ENCODE measurements at regions not wholly inside any gene's neighbourhood (a gene's known extent, or its start where the extent isn't known, plus 50 kb on each side); places are given as distances from the start of the nearest gene placed in this dataset.

DNA sequence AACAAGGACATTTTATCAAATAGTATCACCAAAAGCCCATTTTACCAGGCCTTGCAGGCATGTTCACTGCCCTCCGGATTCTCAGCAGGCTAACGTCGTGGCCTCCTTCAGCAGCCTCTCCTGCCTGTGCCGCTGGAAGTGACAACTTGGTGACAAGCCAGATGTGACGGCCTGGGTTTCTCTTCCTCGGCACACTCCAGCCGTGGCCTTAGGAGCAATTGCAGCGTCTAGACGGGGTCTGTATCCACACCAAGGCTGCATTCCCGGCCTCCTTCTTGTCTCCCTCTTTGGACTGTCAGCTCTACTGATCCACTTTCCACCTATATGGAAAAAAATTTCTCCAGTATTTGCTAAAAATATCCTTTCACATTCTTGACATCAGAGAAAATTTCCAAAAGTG lies 145.3 kb upstream of the MGMT start (continued):
- TF ChIP-seq, protein P1, sequence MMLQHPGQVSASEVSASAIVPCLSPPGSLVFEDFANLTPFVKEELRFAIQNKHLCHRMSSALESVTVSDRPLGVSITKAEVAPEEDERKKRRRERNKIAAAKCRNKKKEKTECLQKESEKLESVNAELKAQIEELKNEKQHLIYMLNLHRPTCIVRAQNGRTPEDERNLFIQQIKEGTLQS (IDR thresholded peaks at IDR 0.05), result no peak
- TF ChIP-seq ELF1 (IDR thresholded peaks at IDR 0.05; ENCODE audit: borderline replicate concordance, low read depth), result no peak
- TF ChIP-seq ZFX (IDR thresholded peaks at IDR 0.05), result no peak
- TF ChIP-seq YY1 (IDR thresholded peaks at IDR 0.05; ENCODE audit: extremely low read depth, insufficient replicate concordance, low read depth, low read length), result no peak

DNA sequence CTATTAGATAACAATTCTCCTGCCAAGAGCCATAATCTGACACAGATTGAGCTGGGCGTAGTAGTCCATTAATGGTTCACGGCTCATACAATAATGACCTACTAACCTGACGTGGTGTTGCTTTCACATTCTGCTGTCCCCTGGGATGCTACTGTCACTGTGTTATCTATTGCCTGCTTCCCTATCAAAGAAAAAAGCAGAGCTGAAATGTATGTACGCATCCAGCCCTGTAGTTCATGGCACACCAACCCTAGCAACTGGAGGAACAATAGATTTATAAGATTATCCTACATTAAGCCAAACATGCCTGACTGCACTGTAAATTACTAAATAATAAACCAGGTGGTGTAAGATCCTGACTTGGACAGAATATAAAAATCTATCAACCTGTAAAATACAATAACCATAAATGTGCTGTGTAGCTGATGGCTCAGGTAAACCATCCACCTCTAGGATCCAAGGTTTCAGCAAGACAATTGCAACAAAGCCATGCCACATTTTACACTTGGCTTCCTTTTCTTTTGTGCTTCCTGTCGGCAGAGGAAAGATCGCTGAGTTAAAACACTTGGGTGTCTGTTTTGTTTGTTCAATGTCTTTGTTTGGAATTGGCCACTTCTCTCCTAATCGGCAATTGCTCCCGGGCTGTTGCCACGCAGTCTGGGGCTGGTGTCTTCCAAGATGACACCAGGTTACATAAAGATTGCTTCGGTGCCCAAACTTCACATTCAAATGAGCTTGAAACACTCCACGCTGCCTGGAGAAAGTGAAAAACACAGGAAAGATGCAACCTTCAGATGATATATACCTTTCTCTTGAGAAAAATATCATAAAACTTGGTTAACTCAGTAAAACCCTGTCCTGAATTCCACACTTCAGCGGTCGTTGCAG lies 143.9 kb upstream of the MGMT start:
- Histone ChIP-seq H3K4me1 (ENCODE audit: control insufficient read depth in 1 of 2, insufficient read depth in 2 of 2, low read length in 2 of 2) (no peaks in the 10 kb centered on the region), H4K20me1 (ENCODE audit: insufficient read depth) (no peaks in the 10 kb centered on the region), H3K36me3 (ENCODE audit: control insufficient read depth in 1 of 2, insufficient read depth in 2 of 2, low read length in 2 of 2) (no peaks in the 10 kb centered on the region), H3K9ac (ENCODE audit: low read length) (no peak overlapping the region), H2AFZ (ENCODE audit: low read depth, low read length, poor library complexity, severe bottlenecking) (no peak overlapping the region), H3K27me3 (ENCODE audit: insufficient read depth, low read length) (no peaks in the 10 kb centered on the region), H3K27ac (ENCODE audit: low read depth, low read length) (no peak overlapping the region), H3K9me2 (ENCODE audit: insufficient read depth) (no peaks in the 10 kb centered on the region), H3K79me2 (ENCODE audit: insufficient read depth, low read length) (no peaks in the 10 kb centered on the region), H3K4me2 (ENCODE audit: low read length) (no peak overlapping the region), H3K4me3 (replicated peaks in 1 of 2; ENCODE audit: low read depth in 1 of 2, low read length in 2 of 2) (no peak overlapping the region), H3K9me3 (ENCODE audit: control insufficient read depth in 1 of 2, insufficient read depth in 1 of 2, low read depth in 1 of 2, low read length in 2 of 2) (peaks cover 15 to 22% of the 10 kb centered on the region in 2 experiments; a peak in 2 of 4 replicates)
- BruUV-seq (replicated peaks), result no TSS peak
- ATAC-seq (no peak), DNase-seq (ENCODE audit: low read depth, low spot score) (no peak)
- POLR2A ChIA-PET, result no interaction called here
- intact Hi-C loops (cut with micrococcal nuclease), result no loop called here
- TF ChIP-seq CTCF (IDR thresholded peaks at IDR 0.05 in 2 of 3, conservative IDR thresholded peaks at IDR 0.05 in 1 of 3; ENCODE audit: borderline replicate concordance in 1 of 3, insufficient read depth in 1 of 3, low read depth in 2 of 3, low read length in 2 of 3) (no peak), CEBPB (IDR thresholded peaks at IDR 0.05; ENCODE audit: low read depth) (no peak), JUND (IDR thresholded peaks at IDR 0.05) (no peak), RAD21 (IDR thresholded peaks at IDR 0.05; ENCODE audit: low read depth) (no peak), ZBTB33 (IDR thresholded peaks at IDR 0.05; ENCODE audit: extremely low read depth, insufficient replicate concordance, low read length) (no peak), SRF (IDR thresholded peaks at IDR 0.05; ENCODE audit: low read depth) (no peak), YY1 (IDR thresholded peaks at IDR 0.05; ENCODE audit: extremely low read depth, insufficient replicate concordance, low read depth, low read length) (no peak), MAX (IDR thresholded peaks at IDR 0.05) (no peak)
- TF ChIP-seq, protein P2, sequence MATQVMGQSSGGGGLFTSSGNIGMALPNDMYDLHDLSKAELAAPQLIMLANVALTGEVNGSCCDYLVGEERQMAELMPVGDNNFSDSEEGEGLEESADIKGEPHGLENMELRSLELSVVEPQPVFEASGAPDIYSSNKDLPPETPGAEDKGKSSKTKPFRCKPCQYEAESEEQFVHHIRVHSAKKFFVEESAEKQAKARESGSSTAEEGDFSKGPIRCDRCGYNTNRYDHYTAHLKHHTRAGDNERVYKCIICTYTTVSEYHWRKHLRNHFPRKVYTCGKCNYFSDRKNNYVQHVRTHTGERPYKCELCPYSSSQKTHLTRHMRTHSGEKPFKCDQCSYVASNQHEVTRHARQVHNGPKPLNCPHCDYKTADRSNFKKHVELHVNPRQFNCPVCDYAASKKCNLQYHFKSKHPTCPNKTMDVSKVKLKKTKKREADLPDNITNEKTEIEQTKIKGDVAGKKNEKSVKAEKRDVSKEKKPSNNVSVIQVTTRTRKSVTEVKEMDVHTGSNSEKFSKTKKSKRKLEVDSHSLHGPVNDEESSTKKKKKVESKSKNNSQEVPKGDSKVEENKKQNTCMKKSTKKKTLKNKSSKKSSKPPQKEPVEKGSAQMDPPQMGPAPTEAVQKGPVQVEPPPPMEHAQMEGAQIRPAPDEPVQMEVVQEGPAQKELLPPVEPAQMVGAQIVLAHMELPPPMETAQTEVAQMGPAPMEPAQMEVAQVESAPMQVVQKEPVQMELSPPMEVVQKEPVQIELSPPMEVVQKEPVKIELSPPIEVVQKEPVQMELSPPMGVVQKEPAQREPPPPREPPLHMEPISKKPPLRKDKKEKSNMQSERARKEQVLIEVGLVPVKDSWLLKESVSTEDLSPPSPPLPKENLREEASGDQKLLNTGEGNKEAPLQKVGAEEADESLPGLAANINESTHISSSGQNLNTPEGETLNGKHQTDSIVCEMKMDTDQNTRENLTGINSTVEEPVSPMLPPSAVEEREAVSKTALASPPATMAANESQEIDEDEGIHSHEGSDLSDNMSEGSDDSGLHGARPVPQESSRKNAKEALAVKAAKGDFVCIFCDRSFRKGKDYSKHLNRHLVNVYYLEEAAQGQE (IDR thresholded peaks at IDR 0.05; ENCODE audit: low read depth), result no peak
- RAD21 ChIA-PET (ENCODE audit: low non-redundant PET in 1 of 2, low total read pairs in 2 of 2, uncharacterized antibody in 2 of 2, unreplicated experiment in 2 of 2), result no interaction called here
- CTCF ChIA-PET, result no interaction called here
